IMR-90 (cell line): ENCODE measurements at regions not wholly inside any gene's neighbourhood (a gene's known extent, or its start where the extent isn't known, plus 50 kb on each side); places are given as distances from the start of the nearest gene placed in this dataset.

Source experiments
- ATAC-seq: fragments of 200-7000 bp; cut with Tn5 transposase; 2 replicates; pipeline ENCODE4 v1.9.1; 2020; ENCODE audit warnings: low read depth, mild to moderate bottlenecking, moderate library complexity
- BruUV-seq: library from RNA; stranded (reverse); fragments of 400-500 nt; replicated peaks from 2 replicates; lab custom pipeline; 2021; lab: Mats Ljungman, UMichigan
- CTCF ChIA-PET: fragments of 300-600 bp; formaldehyde crosslinking; extraction: SDS; loops from one replicate; lab custom pipeline; 2021; ENCODE audit warnings: antibody characterized with exemption; lab: Yijun Ruan, JAX
- POLR2A ChIA-PET: fragments of 300-600 bp; sonication (Branson Sonifier 250); formaldehyde crosslinking; loops from one replicate; lab custom pipeline; 2022; ENCODE audit warnings: antibody characterized with exemption; ENCODE audit not compliant: unreplicated experiment; lab: Charles Lee
- DNase-seq: peaks from one replicate; pipeline ENCODE4 v3.0.0; 2013
- H2AFZ ChIP-seq: replicated peaks from 2 replicates; pipeline ENCODE3; 2013; ENCODE audit warnings: low read length, mild to moderate bottlenecking; ENCODE audit not compliant: poor library complexity
- H2AK5ac ChIP-seq: 2 replicates; pipeline ENCODE4 v1.6.1; 2013; ENCODE audit warnings: low read depth, low read length, inconsistent platforms
- H2AK9ac ChIP-seq: replicated peaks from 2 replicates; pipeline ENCODE3; 2013; ENCODE audit warnings: mild to moderate bottlenecking, low read depth, low read length, moderate library complexity; ENCODE audit not compliant: poor library complexity
- H2BK120ac ChIP-seq: 2 replicates; pipeline ENCODE4 v1.6.1; 2013; ENCODE audit warnings: low read depth, low read length, inconsistent platforms
- H2BK15ac ChIP-seq: 3 replicates; pipeline ENCODE4 v1.6.1; 2013; ENCODE audit warnings: low read depth, low read length, inconsistent platforms
- H2BK20ac ChIP-seq: 2 replicates; pipeline ENCODE4 v1.6.1; 2013; ENCODE audit warnings: low read depth, mild to moderate bottlenecking, inconsistent platforms, low read length, moderate library complexity
- H2BK5ac ChIP-seq: 2 replicates; pipeline ENCODE4 v1.6.1; 2013; ENCODE audit warnings: mild to moderate bottlenecking, low read depth, low read length, inconsistent platforms; ENCODE audit not compliant: poor library complexity, severe bottlenecking
- H3K14ac ChIP-seq: replicated peaks from 2 replicates; pipeline ENCODE4 v1.6.1; 2013; ENCODE audit warnings: low read depth, low read length, inconsistent platforms
- H3K18ac ChIP-seq: 2 replicates; pipeline ENCODE4 v1.6.1; 2013; ENCODE audit warnings: low read depth, low read length, control low read depth
- H3K23ac ChIP-seq: 2 replicates; pipeline ENCODE4 v1.6.1; 2013; ENCODE audit warnings: low read depth, low read length, inconsistent platforms
- H3K27ac ChIP-seq: 2 replicates; pipeline ENCODE4 v1.5.1; 2013; ENCODE audit warnings: mild to moderate bottlenecking, control low read depth, low read length; ENCODE audit not compliant: insufficient read depth
- H3K27me3 ChIP-seq: 2 replicates; pipeline ENCODE4 v1.6.1; 2013; ENCODE audit warnings: low read length; ENCODE audit not compliant: control insufficient read depth, insufficient read depth
- H3K36me3 ChIP-seq: 2 replicates; pipeline ENCODE4 v1.6.1; 2013; ENCODE audit warnings: low read length, mixed read lengths; ENCODE audit not compliant: control insufficient read depth, insufficient read depth
- H3K4ac ChIP-seq: 2 replicates; pipeline ENCODE4 v1.6.1; 2013; ENCODE audit warnings: low read depth, low read length, inconsistent platforms
- H3K4me1 ChIP-seq: 2 replicates; pipeline ENCODE4 v1.6.1; 2013; ENCODE audit warnings: low read length, mixed read lengths; ENCODE audit not compliant: control insufficient read depth, insufficient read depth
- H3K4me2 ChIP-seq: 2 replicates; pipeline ENCODE4 v1.6.1; 2013; ENCODE audit warnings: low read depth, mild to moderate bottlenecking, control low read depth, low read length, moderate library complexity
- H3K4me3 ChIP-seq: 2 replicates; pipeline ENCODE4 v1.5.1; 2013; ENCODE audit warnings: low read depth, mild to moderate bottlenecking, control low read depth, low read length, moderate library complexity; ENCODE audit not compliant: insufficient read depth
- H3K56ac ChIP-seq: 2 replicates; pipeline ENCODE4 v1.6.1; 2013; ENCODE audit warnings: low read length, inconsistent platforms; ENCODE audit not compliant: insufficient read depth; ENCODE audit errors: extremely low read depth
- H3K79me1 ChIP-seq, 2 experiments: 2 replicates each; pipeline ENCODE4 v1.6.1; 2013; ENCODE audit warnings: low read length in 2 of 2, inconsistent platforms in 1 of 2, low read depth in 1 of 2
- H3K9ac ChIP-seq: 2 replicates; pipeline ENCODE4 v1.6.1; 2013; ENCODE audit warnings: low read depth, low read length, control low read depth
- H3K9me1 ChIP-seq: 2 replicates; pipeline ENCODE4 v1.6.1; 2013; ENCODE audit warnings: low read length, inconsistent platforms; ENCODE audit not compliant: insufficient read depth
- H3K9me3 ChIP-seq: 2 replicates; pipeline ENCODE4 v1.6.1; 2013; ENCODE audit warnings: low read length; ENCODE audit not compliant: control insufficient read depth, insufficient read depth
- H4K20me1 ChIP-seq: 2 replicates; pipeline ENCODE4 v1.6.1; 2013; ENCODE audit warnings: low read length, inconsistent platforms; ENCODE audit not compliant: insufficient read depth
- H4K5ac ChIP-seq: 2 replicates; pipeline ENCODE4 v1.6.1; 2013; ENCODE audit warnings: mild to moderate bottlenecking, low read depth, low read length, control low read depth
- H4K8ac ChIP-seq, 2 experiments: 2 replicates each; pipeline ENCODE4 v1.6.1; 2013; ENCODE audit warnings: low read depth in 2 of 2, low read length in 2 of 2, control low read depth in 1 of 2, inconsistent platforms in 1 of 2
- H4K91ac ChIP-seq: 2 replicates; pipeline ENCODE4 v1.6.1; 2013; ENCODE audit warnings: low read depth, low read length, inconsistent platforms; ENCODE audit not compliant: insufficient read depth
- BHLHE40 ChIP-seq: fragments of 150-350 bp; IDR thresholded peaks from 2 replicates; pipeline ENCODE4 v1.6.1; 2016; ENCODE audit warnings: mild to moderate bottlenecking, low read depth, low read length
- NFE2L2 ChIP-seq: fragments of 150-350 bp; IDR thresholded peaks from 2 replicates; pipeline ENCODE4 v1.6.1; 2016; ENCODE audit warnings: low read depth, mild to moderate bottlenecking, low read length
- USF2 ChIP-seq: fragments of 150-350 bp; IDR thresholded peaks from 2 replicates; pipeline ENCODE4 v1.6.1; 2017; ENCODE audit warnings: mild to moderate bottlenecking, antibody characterized with exemption, low read length, low read depth
- WGBS, 2 experiments: methylation state at CpG; one replicate each; pipeline versions ENCODE4 v1.1.5 to v1.1.7; 2013; ENCODE audit warnings: missing lambda C conversion rate in 2 of 2; ENCODE audit not compliant: insufficient read length in 1 of 2; ENCODE audit errors: extremely low coverage in 2 of 2; 5-methylcytosine and 5-hydroxymethylcytosine counted together
- dilution Hi-C: fragments of 300-500 bp; cut with HindIII; formaldehyde crosslinking; loops from one replicate; pipeline ENCODE4 v1.14.3; 2018; ENCODE audit warnings: low sequenced_read_pairs; ENCODE audit not compliant: unreplicated experiment
- in situ Hi-C: fragments of 300-500 bp; cut with MboI; formaldehyde crosslinking; loops from 3 replicates; pipeline ENCODE4 v1.14.3; 2019; ENCODE audit warnings: low sequenced_read_pairs, inconsistent platforms, mixed read lengths
- intact Hi-C: fragments of 100-400 bp; cut with micrococcal nuclease; formaldehyde crosslinking; loops from 2 replicates; pipeline ENCODE4 v1.10.0; 2022

DNA sequence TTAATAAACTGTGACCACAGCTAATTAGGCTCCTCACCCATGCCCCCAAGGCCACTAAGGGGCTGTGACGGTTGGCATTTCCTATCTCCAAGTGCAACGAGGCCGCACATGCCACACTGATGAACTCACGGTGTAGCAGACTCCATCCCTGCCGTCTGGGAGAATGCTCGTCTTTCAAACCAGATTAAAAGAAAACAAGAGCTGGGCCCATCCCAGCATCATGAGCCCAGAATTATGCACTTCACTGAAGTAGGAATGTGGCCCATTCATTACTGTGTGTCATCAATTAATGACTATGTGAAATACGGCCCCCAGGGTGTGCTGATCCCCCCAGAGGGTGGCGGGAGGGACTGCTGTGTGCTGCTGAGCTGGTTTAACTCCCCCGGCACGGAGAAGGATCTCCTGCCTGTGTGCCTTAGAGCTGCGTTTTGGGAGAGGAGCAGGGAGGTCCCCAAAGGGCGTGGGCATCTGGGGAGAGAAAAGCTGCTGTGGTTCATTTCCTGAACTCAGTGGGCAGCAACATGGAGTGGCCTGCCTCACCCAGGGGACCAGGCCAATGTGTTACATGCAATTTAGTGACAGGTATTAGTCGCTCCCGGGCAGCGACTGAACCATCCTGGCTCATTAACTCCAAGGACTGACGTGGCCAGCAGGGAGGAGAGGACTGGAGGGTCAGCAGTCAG is 194.5 kb downstream of the FOXL1 start:
- DNase-seq (peak; percentile 58), ATAC-seq (peak; percentile 87)
- CTCF ChIA-PET: no interaction called here
- WGBS, 2 experiments: 100% methylated on average over 2 of the region's 16 CpGs; no CpG with 5 or more reads in 1 of the 2 experiments
- Histone ChIP-seq H3K4me2 (0 out of 2 replicates have a peak overlapping the region, but pooled peaks have one; percentile 9), H3K23ac (peak overlapping the region; percentile 17), H2BK120ac (peak overlapping the region; percentile 79), H2AK9ac (peak overlapping the region; percentile 58), H3K18ac (no peak overlapping the region; the same call in 1 of the 2 replicates), H2AFZ (peak overlapping the region; percentile 66), H3K27ac (peak overlapping the region; percentile 8; the same call in 1 of the 2 replicates), H4K5ac (no peak overlapping the region; the same call in 1 of the 2 replicates), H3K79me1 (no peaks in the 10 kb centered on the region), H3K4me3 (no peak overlapping the region), H3K9me1 (peaks cover 14% of the 10 kb centered on the region), H3K27me3 (no peaks in the 10 kb centered on the region; the same call in 1 of the 2 replicates), H3K9me3 (no peaks in the 10 kb centered on the region), H2AK5ac (peak overlapping the region; percentile 94), H3K56ac (no peak overlapping the region), H3K14ac (peak overlapping the region; percentile 70), H3K4me1 (peaks cover 15% of the 10 kb centered on the region), H2BK5ac (peak overlapping the region; percentile 63), H2BK20ac (peak overlapping the region; percentile 82), H4K8ac (peak overlapping the region; percentile 37 to 49; a peak in 3 of 4 replicates), H4K91ac (peak overlapping the region; percentile 74), H3K9ac (no peak overlapping the region; the same call in 1 of the 2 replicates), H3K4ac (peak overlapping the region; percentile 82), H2BK15ac (peak overlapping the region; percentile 79; the same call in 1 of the 3 replicates), H3K36me3 (no peaks in the 10 kb centered on the region), H4K20me1 (0 out of 2 replicates have a peak, but pooled peaks cover 3% of the 10 kb centered on the region)
- in situ Hi-C loops: no loop called here
- TF ChIP-seq NFE2L2 (peak; percentile 14; the same call in 1 of the 2 replicates), BHLHE40 (peak; percentile 41; the same call in 1 of the 2 replicates), USF2 (no peak)
- dilution Hi-C loops: no loop called here
- POLR2A ChIA-PET: interaction anchor here (0.5 kb wide), 1 partner anchor 19 kb away, joined by 4 read pairs; no protein-coding TSS in a partner anchor
- intact Hi-C loops: no loop called here
- BruUV-seq: no TSS peak
